CD4-positive, alpha-beta memory T cell (primary cell): ENCODE measurements at regions not wholly inside any gene's neighbourhood (a gene's known extent, or its start where the extent isn't known, plus 50 kb on each side); places are given as distances from the start of the nearest gene placed in this dataset.

ENCODE experiments used
- CTCF ChIA-PET: fragments of 350-600 bp; sonication (Branson Sonifier 250); formaldehyde crosslinking; loops from one replicate; lab custom pipeline; 2021; ENCODE audit warnings: inconsistent platforms; ENCODE audit not compliant: partially characterized antibody; lab: Charles Lee
- POLR2A ChIA-PET: fragments of 350-600 bp; sonication (Branson Sonifier 250); formaldehyde crosslinking; loops from one replicate; lab custom pipeline; 2021; ENCODE audit not compliant: partially characterized antibody; lab: Charles Lee
- DNase-seq, 5 donors: peaks; one replicate each; pipeline versions ENCODE4 v3.0.0 to v3.0.0-alpha.2; 2020 to 2022; ENCODE audit warnings: mixed read lengths in 1 of 5
- H3K27ac ChIP-seq: one replicate; pipeline ENCODE4 v1.7.0; 2013; ENCODE audit warnings: low read depth, low read length
- H3K27me3 ChIP-seq: 2 replicates; pipeline ENCODE4 v1.7.0; 2013; ENCODE audit warnings: mild to moderate bottlenecking, low read length, moderate library complexity; ENCODE audit not compliant: insufficient read depth
- H3K36me3 ChIP-seq: 2 replicates; pipeline ENCODE4 v1.7.0; 2013; ENCODE audit warnings: mild to moderate bottlenecking, low read length, moderate library complexity; ENCODE audit not compliant: insufficient read depth
- H3K4me1 ChIP-seq: 2 replicates; pipeline ENCODE4 v1.7.0; 2013; ENCODE audit warnings: mild to moderate bottlenecking, low read length, moderate library complexity; ENCODE audit not compliant: insufficient read depth
- H3K4me3 ChIP-seq, 2 donors: one replicate each; pipeline ENCODE4 v1.7.0; 2013; ENCODE audit warnings: low read length in 2 of 2, mild to moderate bottlenecking in 1 of 2
- H3K9me3 ChIP-seq, 2 donors: one replicate each; pipeline ENCODE4 v1.7.0; 2013; ENCODE audit warnings: low read length in 2 of 2, control low read depth in 1 of 2; ENCODE audit not compliant: control insufficient read depth in 1 of 2
- H3K27ac Mint-ChIP-seq, 7 donors: one replicate each; pipeline ENCODE4 v1.8.0; 2020 to 2021; ENCODE audit warnings: mixed read lengths in 7 of 7, mild to moderate bottlenecking in 6 of 7, inconsistent platforms in 3 of 7, moderate library complexity in 3 of 7
- H3K27me3 Mint-ChIP-seq, 2 donors: one replicate each; pipeline ENCODE4 v1.8.0; 2020 to 2021; ENCODE audit warnings: mixed read lengths in 2 of 2
- H3K36me3 Mint-ChIP-seq, 2 donors: one replicate each; pipeline ENCODE4 v1.8.0; 2020 to 2021; ENCODE audit warnings: mixed read lengths in 2 of 2, inconsistent platforms in 1 of 2, mild to moderate bottlenecking in 1 of 2
- H3K4me1 Mint-ChIP-seq, 4 donors: one replicate each; pipeline ENCODE4 v1.8.0; 2020 to 2021; ENCODE audit warnings: mixed read lengths in 4 of 4, mild to moderate bottlenecking in 1 of 4
- H3K4me3 Mint-ChIP-seq, 8 donors: one replicate each; pipeline ENCODE4 v1.8.0; 2020 to 2021; ENCODE audit warnings: mixed read lengths in 8 of 8, mild to moderate bottlenecking in 7 of 8, moderate library complexity in 6 of 8, inconsistent platforms in 3 of 8
- H3K9me3 Mint-ChIP-seq, 8 donors: one replicate each; pipeline ENCODE4 v1.8.0; 2020 to 2021; ENCODE audit warnings: mixed read lengths in 8 of 8, mild to moderate bottlenecking in 5 of 8, inconsistent platforms in 3 of 8, moderate library complexity in 1 of 8
- intact Hi-C: fragments of 100-400 bp; cut with micrococcal nuclease; formaldehyde crosslinking; loops from one replicate; pipeline ENCODE4 v1.15.1; 2023

DNA sequence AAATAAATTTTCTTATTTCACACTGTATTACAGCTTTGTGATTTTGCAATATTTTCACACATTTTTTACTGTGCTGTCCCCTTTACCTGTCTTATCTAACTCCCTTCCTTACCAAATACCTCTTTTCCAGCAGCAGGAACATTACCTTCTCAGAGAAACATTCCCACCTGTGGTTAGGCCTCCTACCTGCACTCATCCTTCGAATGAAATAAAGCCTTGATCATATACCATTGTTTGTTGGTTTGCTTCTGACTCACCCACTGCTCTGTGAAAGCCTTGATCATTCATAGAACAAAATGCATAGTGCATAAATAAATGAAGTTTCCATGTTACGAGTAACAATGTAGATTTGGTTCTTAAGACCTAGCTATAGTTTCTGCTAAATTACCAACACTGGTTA, 256.3 kb downstream of the ARL4A start:
- H3K9me3 Mint-ChIP-seq, result peaks cover 0 to 2% (median 0%) of the 10 kb centered on the region in 8 donors
- H3K36me3 Mint-ChIP-seq, result no peaks in the 10 kb centered on the region
- H3K27ac ChIP-seq, result no peak overlapping the region
- no peak for DNase-seq
- ChIA-PET POLR2A (no interaction called here), CTCF (no interaction called here)
- no peaks in the 10 kb centered on the region for H3K9me3 ChIP-seq
- H3K27me3 Mint-ChIP-seq, result peaks cover 0 to 4% of the 10 kb centered on the region in 2 donors
- no peaks in the 10 kb centered on the region for H3K4me1 Mint-ChIP-seq
- intact Hi-C loops, result no loop called here
- no peak overlapping the region for H3K4me3 ChIP-seq
- H3K4me3 Mint-ChIP-seq, result no peak overlapping the region
- H3K27ac Mint-ChIP-seq, result no peak overlapping the region
- H3K36me3 ChIP-seq, result no peaks in the 10 kb centered on the region
- H3K4me1 ChIP-seq, result no peaks in the 10 kb centered on the region
- H3K27me3 ChIP-seq, result no peaks in the 10 kb centered on the region

- Histone ChIP-seq H3K4me3 (no peak overlapping the region), H3K36me3 (no peaks in the 10 kb centered on the region), H3K27ac (no peak overlapping the region), H3K27me3 (no peaks in the 10 kb centered on the region), H3K4me1 (no peaks in the 10 kb centered on the region), H3K9me3 (no peaks in the 10 kb centered on the region)
- Mint-ChIP-seq H3K27me3 (no peaks in the 10 kb centered on the region), H3K4me3 (no peak overlapping the region), H3K36me3 (no peaks in the 10 kb centered on the region), H3K4me1 (no peaks in the 10 kb centered on the region), H3K27ac (no peak overlapping the region), H3K9me3 (no peaks in the 10 kb centered on the region)
- ChIA-PET POLR2A (no interaction called here), CTCF (no interaction called here)
- intact Hi-C loops, result no loop called here
- DNase-seq, result no peak
Measured at GRCh38 chr7:12945901-12946300, 258.5 kb downstream of the ARL4A start.

DNA sequence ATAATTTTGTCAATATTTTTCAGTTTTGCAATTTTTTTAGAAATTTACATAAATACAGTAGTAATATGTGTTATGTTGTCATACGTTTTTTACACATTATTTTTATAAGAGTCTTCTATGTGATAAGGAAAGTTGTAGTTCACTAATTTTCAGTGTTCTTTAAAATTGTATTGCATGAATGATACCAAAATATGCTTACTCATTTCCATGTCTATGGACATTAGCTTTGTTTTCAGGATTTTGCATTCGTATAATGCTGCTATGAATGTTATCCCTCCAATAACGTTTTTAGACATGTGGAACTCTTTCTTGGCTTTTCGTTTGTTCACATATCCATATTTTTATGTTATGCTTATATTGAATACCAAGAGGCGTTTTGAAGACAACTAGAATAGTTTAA, 260.0 kb downstream of the ARL4A start:
- Histone ChIP-seq H3K36me3 (no peaks in the 10 kb centered on the region), H3K4me1 (no peaks in the 10 kb centered on the region), H3K27ac (no peak overlapping the region), H3K27me3 (no peaks in the 10 kb centered on the region), H3K4me3 (no peak overlapping the region), H3K9me3 (no peaks in the 10 kb centered on the region)
- Mint-ChIP-seq H3K36me3 (no peaks in the 10 kb centered on the region), H3K4me1 (no peaks in the 10 kb centered on the region), H3K27me3 (no peaks in the 10 kb centered on the region), H3K4me3 (no peak overlapping the region), H3K27ac (no peak overlapping the region), H3K9me3 (no peaks in the 10 kb centered on the region)
- ChIA-PET CTCF (no interaction called here), POLR2A (no interaction called here)
- intact Hi-C loops, result no loop called here
- DNase-seq, result no peak

DNA sequence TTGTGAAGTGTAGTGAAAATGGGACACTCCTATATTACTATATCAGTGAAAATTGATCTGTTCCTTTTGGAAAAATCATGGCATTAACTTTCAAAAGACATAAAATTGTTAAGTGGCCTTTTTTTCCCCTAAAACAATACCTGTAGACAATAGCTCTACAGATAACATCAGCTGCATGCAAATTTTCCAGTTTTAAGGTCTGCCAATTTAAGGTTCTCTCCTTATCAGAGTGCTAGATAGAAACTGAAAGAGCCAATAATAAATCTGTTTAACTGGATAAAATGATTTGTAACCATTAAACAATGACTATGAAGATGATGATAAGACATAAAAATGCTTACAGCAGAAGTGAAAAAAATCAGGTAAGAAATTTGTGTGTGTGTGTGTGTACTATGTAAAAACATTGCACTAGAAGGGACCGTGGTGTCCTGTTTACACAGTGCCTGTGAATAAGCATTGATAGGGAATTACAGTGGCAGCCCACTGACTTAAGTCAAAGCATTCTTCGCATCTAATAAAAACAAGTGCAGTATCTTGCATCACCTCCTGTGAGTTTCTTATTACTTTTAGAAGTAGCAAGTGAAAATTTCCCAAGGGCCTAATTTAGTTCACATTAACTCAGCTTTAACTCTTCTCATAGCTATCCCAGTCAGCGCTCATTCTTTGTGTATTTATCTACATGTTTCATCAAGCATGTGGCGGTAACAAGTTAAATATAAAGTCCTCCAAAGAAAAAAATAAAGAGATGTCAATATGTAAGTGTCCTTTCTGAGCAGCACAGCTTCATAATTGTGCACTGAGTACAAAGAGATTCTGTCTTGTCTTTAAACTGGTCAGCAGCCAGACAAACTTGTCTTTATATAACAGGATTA, 261.9 kb downstream of the ARL4A start:
- H3K9me3 Mint-ChIP-seq, result no peaks in the 10 kb centered on the region
- no peaks in the 10 kb centered on the region for H3K9me3 ChIP-seq

DNA sequence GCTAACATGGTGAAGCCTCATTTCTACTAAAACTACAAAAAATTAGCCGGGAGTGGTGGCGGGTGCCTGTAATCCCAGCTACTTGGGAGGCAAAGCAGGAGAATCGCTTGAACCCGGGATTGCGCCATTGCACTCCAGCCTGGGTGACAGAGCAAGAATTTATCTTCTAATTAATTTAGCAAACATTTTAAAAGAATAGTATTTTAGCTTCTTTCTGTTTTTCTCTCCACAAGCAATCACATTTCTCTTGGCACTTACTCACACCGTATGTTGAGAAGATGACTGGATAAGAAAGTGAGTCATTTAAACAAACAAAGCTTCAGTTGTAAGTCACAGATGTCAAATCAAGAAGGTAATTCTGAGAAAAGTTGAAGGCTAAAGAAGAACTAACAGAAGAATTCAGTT, 264.0 kb downstream of the ARL4A start:
- H3K36me3 ChIP-seq, result no peaks in the 10 kb centered on the region
- ChIA-PET CTCF (no interaction called here), POLR2A (no interaction called here)
- H3K27ac ChIP-seq, result no peak overlapping the region
- Mint-ChIP-seq H3K4me1 (no peaks in the 10 kb centered on the region), H3K9me3 (no peaks in the 10 kb centered on the region), H3K27ac (no peak overlapping the region), H3K27me3 (no peaks in the 10 kb centered on the region), H3K36me3 (no peaks in the 10 kb centered on the region), H3K4me3 (no peak overlapping the region)
- no peak overlapping the region for H3K4me3 ChIP-seq
- DNase-seq, result no peak
- H3K9me3 ChIP-seq, result no peaks in the 10 kb centered on the region
- no peaks in the 10 kb centered on the region for H3K27me3 ChIP-seq
- intact Hi-C loops, result no loop called here
- H3K4me1 ChIP-seq, result no peaks in the 10 kb centered on the region

More for the DNA sequence above, 261.9 kb downstream of the ARL4A start:
- Mint-ChIP-seq H3K4me3 (no peak overlapping the region), H3K27me3 (no peaks in the 10 kb centered on the region), H3K36me3 (no peaks in the 10 kb centered on the region), H3K27ac (no peak overlapping the region), H3K4me1 (no peaks in the 10 kb centered on the region)
- DNase-seq, result no peak
- Histone ChIP-seq H3K27ac (no peak overlapping the region), H3K36me3 (no peaks in the 10 kb centered on the region), H3K4me3 (no peak overlapping the region), H3K4me1 (no peaks in the 10 kb centered on the region), H3K27me3 (no peaks in the 10 kb centered on the region)
- CTCF ChIA-PET, result no interaction called here
- intact Hi-C loops, result no loop called here
- POLR2A ChIA-PET, result no interaction called here

DNA sequence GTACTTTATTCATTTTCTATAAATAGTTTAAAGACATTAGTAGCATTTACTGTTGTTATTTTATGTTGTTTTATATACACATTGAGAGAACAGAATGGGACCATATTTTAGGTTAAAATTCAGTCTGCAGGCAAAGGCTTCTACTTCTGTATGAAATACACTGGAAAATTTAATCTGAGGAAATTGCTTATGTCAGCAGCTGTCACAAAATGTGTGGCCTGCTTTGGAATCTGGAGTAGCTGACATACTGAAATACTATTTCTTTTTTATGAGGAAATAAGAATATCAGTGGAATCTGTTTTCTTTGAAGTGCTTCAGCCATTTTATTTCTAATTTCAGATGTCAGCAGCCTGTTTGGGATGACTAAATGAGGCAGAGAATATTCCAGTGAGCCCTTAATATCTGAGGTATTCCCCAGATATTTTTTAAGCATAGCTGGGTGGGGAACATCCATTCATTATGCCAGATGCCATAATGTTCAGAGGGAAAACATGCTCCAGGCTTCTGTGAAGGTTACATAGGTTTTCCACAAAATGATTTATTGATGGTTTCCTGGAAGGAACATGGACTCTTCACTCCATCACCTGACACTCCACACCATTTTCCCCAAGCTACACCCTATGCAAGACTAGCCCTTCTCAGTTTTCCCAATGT, 267.1 kb downstream of the ARL4A start:
- DNase-seq, result no peak
- Mint-ChIP-seq H3K36me3 (no peaks in the 10 kb centered on the region), H3K4me1 (no peaks in the 10 kb centered on the region), H3K4me3 (no peak overlapping the region), H3K9me3 (no peaks in the 10 kb centered on the region), H3K27ac (no peak overlapping the region), H3K27me3 (peaks cover 0 to 3% of the 10 kb centered on the region in 2 donors)
- H3K4me3 ChIP-seq, result no peak overlapping the region
- ChIA-PET CTCF (no interaction called here), POLR2A (no interaction called here)
- intact Hi-C loops, result no loop called here
- H3K27me3 ChIP-seq, result no peaks in the 10 kb centered on the region
- no peaks in the 10 kb centered on the region for H3K4me1 ChIP-seq
- H3K27ac ChIP-seq, result no peak overlapping the region
- no peaks in the 10 kb centered on the region for H3K9me3 ChIP-seq
- no peaks in the 10 kb centered on the region for H3K36me3 ChIP-seq

- ChIA-PET POLR2A (no interaction called here), CTCF (no interaction called here)
- Histone ChIP-seq H3K4me3 (no peak overlapping the region), H3K27me3 (no peaks in the 10 kb centered on the region), H3K27ac (no peak overlapping the region), H3K36me3 (no peaks in the 10 kb centered on the region), H3K4me1 (no peaks in the 10 kb centered on the region), H3K9me3 (no peaks in the 10 kb centered on the region)
- no peak for DNase-seq
- peaks cover 3 to 8% of the 10 kb centered on the region in 2 donors for H3K27me3 Mint-ChIP-seq
- no peaks in the 10 kb centered on the region for H3K9me3 Mint-ChIP-seq
- intact Hi-C loops, result no loop called here
- H3K27ac Mint-ChIP-seq, result peak overlapping the region in 1 of 7 donors; percentile 5
- H3K36me3 Mint-ChIP-seq, result no peaks in the 10 kb centered on the region
- H3K4me1 Mint-ChIP-seq, result no peaks in the 10 kb centered on the region
- no peak overlapping the region for H3K4me3 Mint-ChIP-seq
Measured at GRCh38 chr7:12957487-12957886, 270.1 kb downstream of the ARL4A start.
